HG03097 (cell line): ENCODE measurements at regions not wholly inside any gene's neighbourhood (a gene's known extent, or its start where the extent isn't known, plus 50 kb on each side); places are given as distances from the start of the nearest gene placed in this dataset.
"Not testable (repeated sequence)": the region's sequence is repeated elsewhere in the genome, so short reads cannot be mapped to it uniquely, and the experiment has no call there.

Experiments used
- ATAC-seq: cut with Tn5 transposase; IDR thresholded peaks from one replicate; pipeline ENCODE4 v1.9.1; 2021; ENCODE audit not compliant: unreplicated experiment, low FRiP score

DNA sequence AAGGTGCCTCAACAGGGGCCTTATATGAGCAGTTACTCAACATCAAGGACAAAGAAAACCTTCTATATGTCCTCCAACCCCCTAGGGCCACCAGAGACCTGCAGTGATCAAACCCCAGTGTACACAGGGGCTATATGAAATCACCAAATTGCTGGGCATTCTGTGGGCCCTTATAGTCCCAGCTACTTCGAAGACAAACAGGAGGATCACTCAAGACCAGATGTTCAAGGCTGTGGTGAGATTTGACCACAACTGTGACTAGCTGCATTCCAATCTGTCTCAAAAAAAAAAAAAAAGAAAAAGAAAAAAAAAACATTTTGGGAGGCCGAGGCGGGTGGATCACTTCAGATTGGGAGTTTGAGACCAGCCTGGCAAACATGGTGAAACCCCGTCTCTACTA, 51.0 kb upstream of the PRB2 start:
- ATAC-seq, result no peak

DNA sequence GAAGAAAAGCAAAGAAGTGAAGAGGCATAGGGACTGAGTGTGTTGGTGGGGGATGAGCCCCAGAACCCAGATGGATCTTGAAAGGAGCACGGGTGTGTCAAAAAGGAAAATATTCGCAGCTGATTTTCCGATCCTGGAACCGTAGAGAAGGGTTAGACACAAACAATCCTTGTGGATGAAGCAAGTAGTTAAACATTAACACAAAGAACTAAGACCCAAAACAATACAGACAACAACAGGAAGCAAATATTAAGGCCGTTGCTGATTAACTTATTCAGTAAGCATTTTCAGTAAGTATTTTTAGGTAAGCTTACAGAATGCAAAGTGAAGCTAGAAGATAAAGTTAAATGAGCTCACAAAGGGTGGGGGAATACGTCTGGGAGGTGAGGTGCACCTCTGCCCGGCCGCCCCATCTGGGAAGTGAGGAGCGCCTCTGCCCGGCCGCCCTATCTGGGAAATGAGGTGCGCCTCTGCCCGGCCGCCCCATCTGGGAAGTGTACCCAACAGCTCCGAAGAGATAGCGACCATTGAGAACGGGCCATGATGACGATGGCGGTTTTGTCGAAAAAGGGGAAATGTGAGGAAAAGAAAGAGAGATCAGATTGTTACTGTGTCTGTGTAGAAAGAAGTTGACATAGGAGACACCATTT, 62.8 kb upstream of the PRB2 start:
- no peak for ATAC-seq

DNA sequence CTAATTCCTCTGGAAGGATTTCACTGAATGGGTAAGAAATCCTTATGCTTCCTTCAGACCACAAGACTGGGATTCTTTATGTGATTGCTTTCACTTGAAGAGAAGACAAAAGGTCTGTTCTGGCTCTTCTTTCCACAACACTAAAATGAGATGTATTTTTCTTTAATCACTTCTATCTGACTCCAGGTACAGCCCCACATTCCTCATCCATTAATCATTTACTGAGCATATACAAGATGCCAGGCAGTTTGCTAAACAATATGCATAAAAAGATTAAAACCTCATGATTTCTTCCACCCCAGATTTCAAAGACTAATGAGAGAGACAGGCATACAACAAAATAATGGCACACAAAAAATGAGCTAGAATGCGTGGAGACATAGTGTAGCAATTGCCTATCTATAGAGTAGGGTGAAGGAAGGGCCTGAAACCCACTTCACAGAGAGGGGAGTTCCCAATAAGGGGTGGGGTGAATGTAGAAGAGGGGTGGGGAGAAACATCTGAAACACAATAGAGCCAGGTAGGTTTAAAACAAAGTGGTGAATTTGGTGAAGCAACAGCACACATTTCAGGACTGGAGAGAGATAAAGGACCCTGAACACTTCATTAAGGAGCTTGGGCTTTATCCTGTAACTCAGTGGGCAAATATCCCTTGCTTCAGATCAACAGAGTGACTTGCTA, 65.1 kb upstream of the PRB2 start:
- ATAC-seq, result no peak

DNA sequence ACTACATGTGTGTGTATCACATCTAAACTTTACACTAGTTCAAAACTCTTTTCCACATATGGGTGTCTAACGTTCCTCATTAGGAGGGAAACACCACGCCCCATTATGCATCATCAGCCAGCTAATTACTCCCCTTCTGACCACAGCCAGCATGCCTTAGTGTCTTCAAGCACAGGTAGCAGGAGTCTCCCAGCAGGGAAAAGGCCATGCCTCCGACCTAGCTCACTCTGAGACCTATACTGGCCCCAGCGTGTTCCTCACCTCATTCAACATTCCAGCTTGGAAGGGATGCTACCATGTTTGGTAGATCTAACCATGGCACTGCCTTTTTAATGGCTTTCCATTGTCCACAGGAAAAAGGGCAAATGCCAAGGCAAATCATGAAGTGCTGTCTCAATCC, 66.1 kb upstream of the PRB2 start:
- no peak for ATAC-seq

DNA sequence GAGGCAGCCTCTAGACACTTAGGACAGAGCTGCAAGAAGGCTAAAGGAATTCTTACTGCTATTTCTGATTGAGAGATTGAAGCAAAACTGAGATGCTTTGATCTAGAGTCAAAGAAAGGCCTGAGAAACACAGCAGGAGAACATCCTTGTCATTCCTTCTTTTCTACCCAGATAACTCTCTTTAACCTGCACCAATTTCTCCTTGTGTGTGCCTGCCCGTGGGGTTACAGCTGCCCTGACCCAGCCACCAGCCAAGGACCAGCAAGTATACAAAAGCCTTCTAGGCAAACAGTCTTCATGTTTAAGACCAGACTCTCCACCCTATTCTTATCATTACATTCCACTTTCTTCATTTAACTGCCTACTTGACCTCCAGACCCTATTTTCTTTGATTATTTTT, 81.7 kb upstream of the PRB2 start:
- ATAC-seq, result no peak

DNA sequence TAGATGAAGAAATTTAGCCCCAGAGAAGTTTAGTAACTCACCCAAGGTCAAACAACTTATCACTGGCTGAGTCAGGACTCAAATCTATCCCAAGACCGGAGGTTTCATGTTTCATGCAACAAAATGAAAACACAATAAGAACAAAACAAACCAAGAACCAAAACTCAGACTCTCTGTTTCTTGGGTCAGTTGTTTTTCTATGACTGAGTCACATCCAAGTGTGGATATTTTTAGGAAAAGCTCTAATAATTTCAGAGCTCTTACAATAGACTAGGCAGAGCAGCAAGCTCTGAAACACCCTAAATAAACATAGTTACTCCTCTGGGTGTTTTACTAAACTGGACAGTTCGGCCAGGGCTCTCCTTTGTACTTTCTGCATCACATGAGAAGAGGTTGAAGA, 87.6 kb upstream of the PRB2 start:
- no peak for ATAC-seq

DNA sequence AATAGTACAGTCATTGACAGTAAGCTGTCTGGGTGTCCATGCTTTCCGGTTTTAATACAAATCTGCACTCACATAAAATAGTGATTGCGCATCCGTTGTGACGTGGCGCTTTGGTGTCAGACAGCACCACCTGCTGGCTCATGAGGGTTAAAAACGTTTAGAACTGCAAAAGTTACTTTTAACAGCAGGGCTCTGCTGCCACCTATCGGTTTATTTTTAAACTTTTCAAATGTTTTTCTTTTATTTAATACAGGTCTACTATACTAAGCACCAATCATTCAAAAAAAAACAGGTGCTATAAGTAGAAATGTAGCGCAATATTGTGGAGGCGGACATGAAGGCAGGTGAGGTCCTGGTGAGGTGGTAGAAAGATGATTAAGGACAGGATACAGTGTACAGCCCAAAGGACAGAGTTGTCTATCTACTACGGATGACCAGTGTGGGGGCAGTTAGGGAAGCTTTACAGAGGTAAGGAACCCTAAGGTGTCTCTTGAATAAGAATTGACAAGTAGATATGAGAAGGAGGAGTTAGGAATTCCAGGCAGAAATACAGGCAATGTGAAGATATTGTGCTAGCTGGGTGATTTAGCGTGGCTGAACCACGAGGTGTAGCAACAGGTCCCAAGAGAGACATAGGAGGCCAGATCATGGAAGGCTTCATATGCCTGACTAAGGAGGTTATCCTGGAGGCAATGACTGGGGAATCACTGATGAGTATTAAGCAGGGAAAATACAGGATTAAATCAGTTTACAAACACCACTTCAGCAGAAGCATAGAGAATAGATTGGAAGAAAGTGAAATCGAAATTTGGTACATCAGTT, 91.5 kb upstream of the PRB2 start:
- ATAC-seq, result peak; percentile 80

DNA sequence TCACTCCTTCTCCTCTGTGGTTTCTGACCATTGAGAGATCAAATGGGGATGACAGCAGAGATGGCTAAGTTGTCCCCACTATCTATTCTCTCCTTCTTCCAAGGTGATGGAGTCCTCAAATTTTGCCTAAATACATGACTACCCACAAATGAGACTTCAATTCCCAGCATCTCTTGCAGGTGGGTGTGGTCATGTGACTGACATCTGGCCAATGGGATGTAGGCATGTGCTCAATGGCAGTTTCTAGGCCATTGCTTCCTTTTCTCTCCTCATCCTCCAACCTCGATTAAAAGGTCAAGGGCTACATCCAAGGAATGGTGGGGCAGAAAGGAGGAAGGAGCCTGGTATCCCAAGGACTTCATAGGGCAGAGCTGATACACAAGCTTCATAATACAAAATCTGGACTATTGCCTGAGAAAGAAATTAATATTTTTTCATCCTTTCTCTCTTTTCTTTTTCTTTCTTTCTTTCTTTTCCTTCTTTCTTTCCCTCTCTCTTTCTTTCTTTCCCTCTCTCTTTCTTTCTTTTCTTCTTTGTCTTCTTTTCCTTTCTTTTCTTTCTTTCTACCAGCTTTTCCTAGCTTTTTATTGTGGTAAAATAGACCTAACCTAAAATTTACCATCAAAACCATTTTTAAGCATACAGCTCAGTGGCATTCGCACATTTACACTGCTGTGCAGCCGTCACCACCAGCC, 100.9 kb upstream of the PRB2 start:
- ATAC-seq, result no peak

DNA sequence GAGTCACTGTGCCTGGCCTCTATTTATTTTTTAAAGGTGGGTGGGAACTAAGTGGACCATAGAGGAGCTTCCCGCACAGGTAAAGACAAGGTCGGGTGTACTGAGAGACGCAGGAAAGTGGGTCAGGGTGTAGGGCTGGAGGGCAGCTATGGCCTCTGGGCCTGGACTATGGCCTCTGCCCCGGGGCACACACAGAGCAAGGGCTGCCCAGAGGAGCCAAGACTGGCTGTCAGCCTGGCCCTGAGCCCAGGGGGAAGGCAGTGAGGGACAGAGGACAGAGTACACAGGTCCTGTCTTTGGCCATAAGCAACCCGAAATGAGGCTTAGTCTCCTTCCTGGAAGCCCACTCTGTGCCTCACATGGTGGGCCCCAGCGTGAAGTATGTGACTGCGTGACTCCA, 102.1 kb upstream of the PRB2 start:
- no peak for ATAC-seq

DNA sequence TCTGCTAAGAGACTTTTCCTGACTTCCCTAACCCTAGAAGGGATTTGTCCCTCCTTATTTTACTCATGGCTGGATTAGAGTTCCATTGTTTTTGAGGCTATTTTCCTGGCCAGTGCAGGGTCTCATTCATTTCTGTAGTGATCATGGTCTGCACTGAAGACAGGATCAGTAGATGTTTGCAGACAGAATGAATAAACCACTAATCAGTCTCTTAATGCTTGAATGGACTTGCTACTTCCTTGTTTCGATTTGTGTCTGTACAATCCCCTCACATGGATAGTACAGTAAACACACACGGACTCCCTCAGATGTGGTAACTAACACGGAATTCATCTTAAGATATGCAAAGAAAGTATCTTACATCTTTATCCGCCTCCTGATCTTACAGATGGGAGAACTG, 102.6 kb upstream of the PRB2 start:
- no peak for ATAC-seq

DNA sequence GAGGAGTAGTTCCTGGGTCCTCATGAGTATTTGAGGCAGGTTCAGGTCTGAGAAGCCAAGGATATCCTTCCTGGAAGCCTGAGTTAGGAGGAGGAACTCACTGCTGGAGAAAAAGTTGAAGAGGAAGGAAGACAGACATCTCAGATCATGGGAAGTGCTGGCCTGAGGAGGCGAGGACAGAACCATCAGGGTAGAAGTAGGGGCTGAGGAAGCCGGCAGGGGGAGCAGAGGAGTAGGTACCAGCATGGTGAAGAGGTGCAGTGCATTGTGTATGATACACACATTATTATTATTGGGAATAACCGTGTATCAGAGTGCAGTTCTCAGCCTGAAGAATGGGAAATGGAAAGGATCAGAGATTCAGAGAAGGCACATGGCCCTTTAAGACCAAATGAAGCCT, 103.2 kb upstream of the PRB2 start:
- not testable (repeated sequence) for ATAC-seq

DNA sequence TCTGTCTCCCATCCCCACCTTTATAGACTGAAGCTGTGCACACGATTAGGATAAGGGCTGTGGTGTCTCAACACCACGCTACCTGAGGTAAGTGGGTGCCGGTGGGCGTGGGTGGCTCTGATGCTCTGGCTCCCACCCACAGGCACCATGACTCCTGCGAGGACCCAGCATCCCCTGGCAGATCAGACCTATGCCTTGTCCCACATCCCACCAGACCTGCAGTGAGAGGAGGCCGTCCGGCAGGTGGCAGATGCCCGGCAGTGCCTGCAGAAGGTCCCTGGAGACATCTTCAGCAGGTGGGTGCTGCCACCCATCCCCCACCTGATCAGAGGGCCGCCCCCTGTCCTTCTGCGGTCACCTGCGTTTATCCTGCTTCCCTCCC, 104.4 kb upstream of the PRB2 start:
- ATAC-seq, result no peak

DNA sequence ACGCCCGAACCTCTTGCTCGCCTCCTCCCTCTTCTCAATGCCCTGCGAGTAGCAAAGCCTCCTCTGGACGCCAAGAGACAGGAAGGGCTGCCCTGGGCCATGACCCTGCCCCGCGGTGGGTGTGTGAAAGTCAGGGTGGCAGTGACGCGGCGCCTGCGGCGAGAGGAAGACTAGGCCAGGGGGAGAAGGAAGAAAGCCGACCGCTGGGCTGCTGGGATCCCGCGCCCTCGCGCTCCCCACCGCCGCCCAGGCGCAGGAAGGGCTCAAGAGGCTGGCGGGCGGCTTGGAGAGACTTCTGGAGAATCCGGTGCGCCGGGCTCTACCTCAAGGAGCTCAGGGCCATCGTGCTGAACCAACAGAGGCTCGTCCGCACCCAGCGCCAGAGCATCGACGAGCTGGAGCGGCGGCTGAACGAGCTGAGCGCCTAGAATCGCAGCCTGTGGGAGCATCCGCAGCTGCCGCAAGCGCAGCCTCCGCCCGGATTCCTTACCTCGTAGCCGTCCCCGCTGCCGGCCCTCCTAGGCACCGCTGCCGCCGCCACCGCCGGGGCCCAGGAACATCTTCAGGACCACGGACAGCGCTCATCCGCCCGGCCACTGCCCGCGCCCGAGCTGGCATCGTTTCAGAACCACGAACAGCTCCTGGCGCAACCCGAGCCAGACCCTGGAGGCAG, 105.0 kb upstream of the PRB2 start:
- ATAC-seq, result peak; percentile 54

DNA sequence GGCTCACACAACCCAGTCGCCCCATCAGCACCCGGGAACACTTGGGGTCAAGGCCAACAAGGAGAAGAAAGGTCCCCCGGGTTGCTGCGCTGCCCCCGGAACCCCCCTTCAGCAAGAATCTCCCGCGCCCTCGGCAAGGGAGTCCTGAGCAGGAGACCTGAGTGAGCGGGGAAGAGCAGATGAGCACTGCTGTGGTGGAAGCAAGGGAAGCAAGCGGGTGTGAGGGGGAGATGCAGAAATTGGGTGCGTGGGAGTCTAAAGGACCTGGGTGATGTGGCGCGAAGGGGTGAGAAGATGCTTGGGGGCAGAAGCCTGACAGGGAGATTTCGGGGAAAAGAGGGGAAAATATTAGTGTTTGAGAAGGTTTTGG, 105.5 kb upstream of the PRB2 start:
- no peak for ATAC-seq

DNA sequence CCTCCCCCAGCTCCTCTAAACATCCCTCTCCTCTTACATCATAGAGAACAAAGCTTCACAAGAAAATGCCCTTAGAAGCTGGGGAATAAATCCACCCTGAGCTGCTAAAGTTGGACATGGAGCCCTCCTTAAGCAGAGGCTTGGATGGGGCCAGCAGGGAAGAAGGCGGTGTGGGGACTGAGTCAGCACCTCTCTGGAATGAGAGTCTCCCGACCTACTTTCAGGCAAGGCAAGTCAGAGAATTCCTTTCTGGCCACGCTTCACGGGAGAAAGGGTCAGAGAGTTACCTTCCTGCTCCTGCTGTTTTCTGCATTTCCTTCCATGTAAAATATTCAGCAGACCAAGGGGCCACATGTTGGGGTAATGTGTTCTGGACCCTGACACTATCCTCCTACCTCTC, 113.3 kb upstream of the PRB2 start:
- no peak for ATAC-seq

DNA sequence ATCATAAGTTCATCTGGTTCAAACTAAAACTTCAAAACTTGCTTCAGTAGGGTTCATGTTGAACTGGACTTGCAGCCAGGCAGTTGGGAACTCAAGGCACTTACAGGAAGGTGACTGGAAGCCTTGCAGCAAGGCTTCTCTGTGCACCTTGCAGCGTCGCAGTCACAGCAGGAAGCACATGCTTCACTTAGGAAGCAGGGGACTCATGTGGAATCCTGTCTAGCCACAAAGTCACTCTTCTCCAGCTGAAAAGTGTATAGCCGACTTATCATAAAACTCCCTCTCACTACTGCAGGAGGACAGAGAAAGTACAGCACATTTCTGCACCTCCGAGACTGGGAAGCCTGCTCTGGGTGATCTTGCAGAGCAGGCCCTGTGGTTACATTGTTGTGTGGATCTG, 114.0 kb upstream of the PRB2 start:
- ATAC-seq, result no peak

DNA sequence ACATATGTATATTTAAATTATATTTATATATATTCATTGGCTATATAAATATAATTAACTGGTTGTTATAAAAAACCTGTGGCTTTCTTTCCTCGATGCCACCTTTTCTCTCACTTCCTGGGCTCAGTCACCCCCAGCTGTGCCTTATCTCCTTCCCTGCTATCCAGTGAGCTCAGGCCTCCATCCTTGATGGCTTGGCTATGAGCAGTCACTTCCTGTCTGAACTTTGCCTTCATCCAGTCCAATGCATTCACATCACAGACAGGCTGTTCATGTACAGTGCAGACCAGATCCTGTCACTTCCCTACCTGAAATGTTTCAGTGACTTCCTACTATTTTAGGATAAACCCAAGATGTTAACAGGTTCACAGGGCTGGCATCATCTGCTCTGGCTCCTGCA, 115.3 kb upstream of the PRB2 start:
- ATAC-seq, result no peak

DNA sequence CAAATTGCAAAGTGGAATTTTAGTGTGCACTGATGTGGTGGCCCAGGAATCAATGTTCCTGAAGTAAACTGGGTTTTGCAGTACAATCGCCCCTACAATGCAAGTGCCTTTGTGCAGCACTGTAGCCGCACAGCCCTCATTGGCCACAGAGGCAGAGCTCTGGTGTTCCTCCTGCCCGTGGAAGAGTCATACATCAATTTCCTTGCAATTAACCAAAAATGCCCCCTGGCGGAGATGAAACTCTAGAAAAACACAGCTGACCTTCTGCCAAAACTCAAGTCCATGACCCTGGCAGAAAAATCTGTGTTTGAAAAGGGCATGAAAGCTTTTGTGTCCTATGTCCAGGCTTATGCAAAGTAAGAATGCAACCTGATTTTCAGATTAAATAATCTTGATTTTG, 117.9 kb upstream of the PRB2 start:
- no peak for ATAC-seq

DNA sequence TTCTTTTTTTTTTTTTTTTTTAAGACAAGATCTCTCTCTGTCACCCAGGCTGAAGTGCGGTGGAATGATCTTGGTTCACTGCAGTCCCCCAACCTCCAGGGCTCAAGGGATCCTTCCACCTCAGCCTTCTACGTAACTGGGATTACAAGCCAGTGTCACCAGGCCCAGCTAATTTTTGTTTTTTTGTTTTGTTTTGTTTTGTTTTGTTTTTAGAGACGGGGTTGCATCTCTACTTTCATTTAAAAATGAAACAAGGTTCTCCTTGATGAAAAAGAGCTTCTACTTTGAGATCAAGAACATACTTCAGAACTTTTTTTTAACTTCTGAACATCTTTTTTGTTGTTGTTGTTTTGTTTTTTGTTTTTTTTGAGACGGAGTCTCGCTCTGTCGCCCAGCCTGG, 121.7 kb upstream of the PRB2 start:
- ATAC-seq, result no peak

DNA sequence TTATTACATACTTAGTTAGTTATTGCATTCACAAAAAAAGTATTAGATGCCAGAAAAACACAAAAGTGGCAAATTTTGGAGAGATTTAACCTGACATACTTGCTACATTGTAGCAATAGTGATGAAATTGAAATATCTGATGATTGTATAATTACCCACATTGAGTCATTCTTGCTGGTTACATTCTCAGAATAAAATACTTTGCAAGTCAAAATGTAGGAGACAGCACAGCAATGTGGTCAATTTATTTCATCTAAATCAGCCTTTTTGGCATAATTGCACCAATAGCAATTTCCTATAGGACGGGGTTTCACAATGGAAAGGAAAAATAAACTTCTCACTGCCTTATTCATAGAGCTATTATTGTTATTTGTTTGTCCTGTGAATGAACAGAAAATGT, 125.0 kb upstream of the ETV6 start:
- no peak for ATAC-seq

DNA sequence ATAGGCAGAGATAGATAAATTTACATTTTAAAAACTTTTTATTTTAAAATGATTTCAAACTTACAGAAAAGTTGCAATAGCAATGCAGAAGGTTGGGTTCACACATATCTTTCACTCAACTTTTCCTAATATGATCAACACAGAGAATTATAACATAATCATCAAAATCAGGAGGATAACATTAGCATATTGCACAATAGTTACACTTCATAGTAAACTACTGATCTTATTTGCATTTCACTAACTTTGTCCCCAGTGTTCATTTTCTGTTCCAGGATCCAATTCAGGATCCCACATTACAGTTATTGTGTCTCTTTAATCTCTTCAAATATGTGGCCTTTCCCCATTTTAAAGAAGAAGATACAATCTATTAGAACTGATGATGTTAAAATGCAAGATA, 115.4 kb upstream of the ETV6 start:
- ATAC-seq, result no peak
